Adrenal gland (tissue), 5 donors: ENCODE measurements at regions not wholly inside any gene's neighbourhood (a gene's known extent, or its start where the extent isn't known, plus 50 kb on each side); places are given as distances from the start of the nearest gene placed in this dataset.

Source experiments
- POLR2A ChIP-seq, 2 donors: fragments of 450-650 bp; IDR thresholded peaks; one replicate each; pipeline ENCODE4 v1.6.1; 2017; ENCODE audit warnings: antibody characterized with exemption in 2 of 2, mild to moderate bottlenecking in 2 of 2, moderate library complexity in 1 of 2
- TF ChIP-seq, protein P1 (sequence below), 6 experiments: fragments of 450-650 bp in 4 of 6; fragments of 200-600 bp in 2 of 6; sonication (generic) in 1 of 6; IDR thresholded peaks; 1 replicate in 5 of 6; 2 replicates in 1 of 6; pipeline versions ENCODE4 v1.5.1 to v1.8.0; 2016 to 2021; ENCODE audit warnings: antibody characterized with exemption in 6 of 6, mild to moderate bottlenecking in 2 of 6, moderate library complexity in 1 of 6
- donor health status: DM: no; HTN: no; CAD: no.

DNA sequence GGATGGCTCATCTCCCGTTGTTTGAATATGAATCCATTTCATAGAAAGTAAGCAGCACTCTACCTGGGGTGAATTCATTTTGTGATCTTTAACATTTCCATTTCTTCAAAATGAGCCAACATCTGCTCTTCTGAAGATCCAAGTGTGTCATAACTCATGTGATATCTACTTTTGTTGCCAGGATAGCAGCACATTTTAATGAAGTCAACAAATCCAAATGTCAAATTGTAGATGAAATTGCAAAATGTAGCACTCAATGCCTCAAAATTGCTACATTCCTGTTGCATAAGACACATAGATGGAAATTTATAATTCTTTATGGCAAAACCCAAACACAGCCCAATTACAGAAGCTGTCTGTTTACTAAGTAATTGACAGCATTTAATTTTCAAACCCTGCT lies 360.7 kb downstream of the TMX3 start:
- TF ChIP-seq, protein P1, sequence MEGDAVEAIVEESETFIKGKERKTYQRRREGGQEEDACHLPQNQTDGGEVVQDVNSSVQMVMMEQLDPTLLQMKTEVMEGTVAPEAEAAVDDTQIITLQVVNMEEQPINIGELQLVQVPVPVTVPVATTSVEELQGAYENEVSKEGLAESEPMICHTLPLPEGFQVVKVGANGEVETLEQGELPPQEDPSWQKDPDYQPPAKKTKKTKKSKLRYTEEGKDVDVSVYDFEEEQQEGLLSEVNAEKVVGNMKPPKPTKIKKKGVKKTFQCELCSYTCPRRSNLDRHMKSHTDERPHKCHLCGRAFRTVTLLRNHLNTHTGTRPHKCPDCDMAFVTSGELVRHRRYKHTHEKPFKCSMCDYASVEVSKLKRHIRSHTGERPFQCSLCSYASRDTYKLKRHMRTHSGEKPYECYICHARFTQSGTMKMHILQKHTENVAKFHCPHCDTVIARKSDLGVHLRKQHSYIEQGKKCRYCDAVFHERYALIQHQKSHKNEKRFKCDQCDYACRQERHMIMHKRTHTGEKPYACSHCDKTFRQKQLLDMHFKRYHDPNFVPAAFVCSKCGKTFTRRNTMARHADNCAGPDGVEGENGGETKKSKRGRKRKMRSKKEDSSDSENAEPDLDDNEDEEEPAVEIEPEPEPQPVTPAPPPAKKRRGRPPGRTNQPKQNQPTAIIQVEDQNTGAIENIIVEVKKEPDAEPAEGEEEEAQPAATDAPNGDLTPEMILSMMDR (IDR thresholded peaks at IDR 0.05) = no peak
- TF ChIP-seq POLR2A (IDR thresholded peaks at IDR 0.05) = no peak
